AG04449 (cell line): ENCODE measurements at regions not wholly inside any gene's neighbourhood (a gene's known extent, or its start where the extent isn't known, plus 50 kb on each side); places are given as distances from the start of the nearest gene placed in this dataset.

Source experiments
- CTCF ChIA-PET: fragments of 350-600 bp; formaldehyde crosslinking; extraction: SDS; loops from one replicate; lab custom pipeline; 2021; ENCODE audit warnings: antibody characterized with exemption; lab: Yijun Ruan, JAX
- POLR2A ChIA-PET: fragments of 400-600, 350-600 bp; formaldehyde crosslinking; extraction: SDS; loops from one replicate; lab custom pipeline; 2020; ENCODE audit warnings: antibody characterized with exemption, inconsistent platforms; lab: Yijun Ruan, JAX
- DNase-seq: peaks from one replicate; pipeline ENCODE4 v3.0.0-alpha.2; 2010; ENCODE audit warnings: low read depth, low spot score
- H3K4me3 ChIP-seq: 2 replicates; pipeline ENCODE4 v1.5.1; 2011; ENCODE audit warnings: low read depth, mild to moderate bottlenecking, control low read depth, low read length
- CTCF ChIP-seq: IDR thresholded peaks from one replicate; pipeline ENCODE4 v1.5.1; 2011; ENCODE audit warnings: mild to moderate bottlenecking, moderate library complexity, low read length, control low read depth, inconsistent platforms; ENCODE audit not compliant: insufficient read depth; ENCODE audit errors: missing control alignments

- TF ChIP-seq CTCF: no peak
- POLR2A ChIA-PET: no interaction called here
- CTCF ChIA-PET: interaction anchor here (1.1 to 1.4 kb wide), 2 partner anchors 11 to 14 kb away, joined by 3 read pairs; no protein-coding TSS in a partner anchor
- DNase-seq: no peak
- no peak overlapping the region for H3K4me3 ChIP-seq
Observed at GRCh38 chr22:27149921-27150543, 492.6 kb downstream of the MIAT start.

GRCh38 chr22:27150544-27150941 lies 493.2 kb downstream of the MIAT start:
- CTCF ChIA-PET: interaction anchor here (1.4 kb wide), 1 partner anchor 13 kb away, joined by 3 read pairs; no protein-coding TSS in a partner anchor
- no peak for TF ChIP-seq CTCF

GRCh38 chr22:27151407-27151806 lies 494.0 kb downstream of the MIAT start:
- TF ChIP-seq CTCF: no peak
- H3K4me3 ChIP-seq: no peak overlapping the region
- CTCF ChIA-PET: interaction anchor here (1.4 to 1.5 kb wide), 2 partner anchors 13 to 45 kb away, joined by 3 read pairs; no protein-coding TSS in a partner anchor
- POLR2A ChIA-PET: no interaction called here
- DNase-seq: no peak

More at GRCh38 chr22:27150544-27150941, 493.2 kb downstream of the MIAT start:
- H3K4me3 ChIP-seq: no peak overlapping the region
- POLR2A ChIA-PET: no interaction called here
- DNase-seq: no peak

- no peak for TF ChIP-seq CTCF
- POLR2A ChIA-PET: no interaction called here
- CTCF ChIA-PET: interaction anchor here (1.3 to 1.5 kb wide), 2 partner anchors 12 to 44 kb away, joined by 3 to 4 read pairs; no protein-coding TSS in a partner anchor
- no peak for DNase-seq
- H3K4me3 ChIP-seq: no peak overlapping the region
Observed at GRCh38 chr22:27152033-27152432, 494.6 kb downstream of the MIAT start.

GRCh38 chr22:27152883-27153282 lies 495.5 kb downstream of the MIAT start:
- H3K4me3 ChIP-seq: no peak overlapping the region
- POLR2A ChIA-PET: no interaction called here
- CTCF ChIA-PET: interaction anchor here (1.3 to 1.5 kb wide), 2 partner anchors 11 to 43 kb away, joined by 3 to 4 read pairs; no protein-coding TSS in a partner anchor
- no peak for DNase-seq
- TF ChIP-seq CTCF: no peak

- POLR2A ChIA-PET: no interaction called here
- TF ChIP-seq CTCF: no peak
- H3K4me3 ChIP-seq: no peak overlapping the region
- DNase-seq: no peak
- CTCF ChIA-PET: interaction anchor here (1.3 kb wide), 1 partner anchor 11 kb away, joined by 4 read pairs; no protein-coding TSS in a partner anchor
Observed at GRCh38 chr22:27153386-27153785, 496.0 kb downstream of the MIAT start.
